CD14-positive monocyte (primary cell): ENCODE measurements at regions not wholly inside any gene's neighbourhood (a gene's known extent, or its start where the extent isn't known, plus 50 kb on each side); places are given as distances from the start of the nearest gene placed in this dataset.
"Not testable (repeated sequence)": the region's sequence is repeated elsewhere in the genome, so short reads cannot be mapped to it uniquely, and the experiment has no call there.

ENCODE experiments used
- DNase-seq, 3 donors: peaks; one replicate each; pipeline ENCODE4 v3.0.0-alpha.2; 2011 to 2022
- H2AFZ ChIP-seq: 2 replicates; pipeline ENCODE4 v1.6.0; 2012; ENCODE audit warnings: mild to moderate bottlenecking, low read depth, low read length, inconsistent platforms; ENCODE audit not compliant: insufficient read depth, poor library complexity, severe bottlenecking
- H3K27ac ChIP-seq, 2 donors: 1 replicate in 1 of 2; 2 replicates in 1 of 2; pipeline ENCODE4 v1.5.1; 2012 to 2013; ENCODE audit warnings: low read length in 2 of 2, control low read depth in 1 of 2, inconsistent platforms in 1 of 2, low read depth in 1 of 2, mild to moderate bottlenecking in 1 of 2
- H3K27me3 ChIP-seq, 2 donors: one replicate each; pipeline versions ENCODE4 v1.6.0 to v1.6.1; 2011 to 2013; ENCODE audit warnings: low read length in 2 of 2; ENCODE audit not compliant: control insufficient read depth in 2 of 2, insufficient read depth in 2 of 2
- H3K36me3 ChIP-seq, 2 donors: replicated peaks in 1 of 2; 1 replicate in 1 of 2; 2 replicates in 1 of 2; pipeline versions ENCODE4 v1.5.1 to v1.6.1; 2012 to 2013; ENCODE audit warnings: low read length in 2 of 2, control low read depth in 1 of 2, inconsistent platforms in 1 of 2, mild to moderate bottlenecking in 1 of 2; ENCODE audit not compliant: insufficient read depth in 2 of 2, control insufficient read depth in 1 of 2
- H3K4me1 ChIP-seq, 2 donors: 1 replicate in 1 of 2; 2 replicates in 1 of 2; pipeline versions ENCODE4 v1.5.1 to v1.6.1; 2012 to 2013; ENCODE audit warnings: low read length in 2 of 2, control low read depth in 1 of 2, inconsistent platforms in 1 of 2, mild to moderate bottlenecking in 1 of 2, moderate library complexity in 1 of 2; ENCODE audit not compliant: insufficient read depth in 2 of 2, control insufficient read depth in 1 of 2
- H3K4me2 ChIP-seq: replicated peaks from 2 replicates; pipeline ENCODE3; 2012; ENCODE audit warnings: low read length, moderate library complexity, mild to moderate bottlenecking; ENCODE audit not compliant: poor library complexity, severe bottlenecking; ENCODE audit errors: extremely low read depth
- H3K4me3 ChIP-seq, 3 experiments: fragments of 200-600 bp in 1 of 3; sonication (generic) in 1 of 3; replicated peaks in 1 of 3; 1 replicate in 2 of 3; 2 replicates in 1 of 3; pipeline ENCODE4 v1.5.1; 2011 to 2013; ENCODE audit warnings: low read length in 3 of 3, mild to moderate bottlenecking in 3 of 3, control low read depth in 2 of 3, low read depth in 2 of 3, inconsistent platforms in 1 of 3, moderate library complexity in 1 of 3
- H3K79me2 ChIP-seq: 2 replicates; pipeline ENCODE4 v1.6.0; 2012; ENCODE audit warnings: mild to moderate bottlenecking, control low read depth, inconsistent platforms, low read length, moderate library complexity; ENCODE audit not compliant: insufficient read depth
- H3K9ac ChIP-seq: 2 replicates; pipeline ENCODE4 v1.6.0; 2017; ENCODE audit warnings: low read length, mild to moderate bottlenecking; ENCODE audit not compliant: insufficient read depth, poor library complexity, severe bottlenecking
- H3K9me3 ChIP-seq, 2 donors: replicated peaks in 1 of 2; 1 replicate in 1 of 2; 2 replicates in 1 of 2; pipeline versions ENCODE4 v1.5.1 to v1.6.1; 2012 to 2013; ENCODE audit warnings: low read length in 2 of 2, control low read depth in 1 of 2; ENCODE audit not compliant: control insufficient read depth in 1 of 2, insufficient read depth in 1 of 2
- H4K20me1 ChIP-seq: 2 replicates; pipeline ENCODE4 v1.6.0; 2012; ENCODE audit warnings: mild to moderate bottlenecking, low read length, control low read depth, moderate library complexity; ENCODE audit not compliant: insufficient read depth
- H3K27ac Mint-ChIP-seq, 7 donors: one replicate each; pipeline ENCODE4 v1.8.0; 2020; ENCODE audit warnings: mild to moderate bottlenecking in 7 of 7, mixed read lengths in 7 of 7, moderate library complexity in 6 of 7, inconsistent platforms in 2 of 7
- H3K27me3 Mint-ChIP-seq, 3 donors: one replicate each; pipeline ENCODE4 v1.8.0; 2021 to 2022; ENCODE audit warnings: low read depth in 3 of 3, mild to moderate bottlenecking in 3 of 3, mixed read lengths in 3 of 3, moderate library complexity in 3 of 3, inconsistent platforms in 1 of 3
- H3K36me3 Mint-ChIP-seq, 2 donors: one replicate each; pipeline ENCODE4 v1.8.0; 2020; ENCODE audit warnings: mixed read lengths in 2 of 2, inconsistent platforms in 1 of 2, mild to moderate bottlenecking in 1 of 2
- H3K4me1 Mint-ChIP-seq: one replicate; pipeline ENCODE4 v1.8.0; 2020; ENCODE audit warnings: mild to moderate bottlenecking, mixed read lengths
- H3K4me3 Mint-ChIP-seq, 2 donors: one replicate each; pipeline ENCODE4 v1.8.0; 2020; ENCODE audit warnings: mild to moderate bottlenecking in 2 of 2, mixed read lengths in 2 of 2, moderate library complexity in 1 of 2
- H3K9me3 Mint-ChIP-seq, 7 donors: one replicate each; pipeline ENCODE4 v1.8.0; 2020 to 2022; ENCODE audit warnings: mixed read lengths in 7 of 7, mild to moderate bottlenecking in 6 of 7, moderate library complexity in 6 of 7, inconsistent platforms in 2 of 7
- WGBS: methylation state at CpG from one replicate; pipeline ENCODE4 v1.1.5; 2013; ENCODE audit warnings: missing lambda C conversion rate; ENCODE audit not compliant: insufficient coverage; 5-methylcytosine and 5-hydroxymethylcytosine counted together
- intact Hi-C, 2 donors: fragments of 100-400 bp; cut with micrococcal nuclease; formaldehyde crosslinking; loops; one replicate each; pipeline versions ENCODE4 v1.15.0 to v1.15.1; 2023

DNA sequence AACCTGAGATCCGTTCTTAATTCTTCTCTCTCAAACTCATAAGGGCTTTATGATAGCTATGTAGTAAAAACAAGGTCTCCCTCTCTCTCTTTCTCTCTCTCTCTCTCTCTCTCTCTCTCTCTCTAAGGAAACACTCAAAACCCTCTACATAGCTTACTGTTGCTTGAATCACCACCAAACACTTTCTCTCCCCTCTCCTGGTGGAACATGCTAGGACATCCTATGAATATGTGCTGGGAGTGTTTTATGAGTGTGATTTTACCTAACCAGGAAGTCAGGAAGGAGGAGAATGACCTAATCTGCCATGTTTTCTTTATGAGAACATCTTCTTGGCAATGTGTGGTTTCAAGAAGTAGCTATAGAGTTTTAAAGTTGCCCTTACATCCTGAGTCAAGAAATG, 844.6 kb downstream of the TTLL7 start:
- H3K79me2 ChIP-seq, DNase-seq, intact Hi-C loops, H3K4me2 ChIP-seq, H3K4me1 Mint-ChIP-seq, H3K4me3 ChIP-seq, H3K27me3 ChIP-seq, H3K27ac ChIP-seq, H3K9ac ChIP-seq, H3K36me3 ChIP-seq, H3K27ac Mint-ChIP-seq, H3K4me3 Mint-ChIP-seq, H3K4me1 ChIP-seq, H3K27me3 Mint-ChIP-seq, H4K20me1 ChIP-seq, H3K9me3 ChIP-seq, H2AFZ ChIP-seq, H3K9me3 Mint-ChIP-seq, H3K36me3 Mint-ChIP-seq: not testable (repeated sequence)
- no CpG with 5 or more reads among the region's 1 CpG for WGBS

DNA sequence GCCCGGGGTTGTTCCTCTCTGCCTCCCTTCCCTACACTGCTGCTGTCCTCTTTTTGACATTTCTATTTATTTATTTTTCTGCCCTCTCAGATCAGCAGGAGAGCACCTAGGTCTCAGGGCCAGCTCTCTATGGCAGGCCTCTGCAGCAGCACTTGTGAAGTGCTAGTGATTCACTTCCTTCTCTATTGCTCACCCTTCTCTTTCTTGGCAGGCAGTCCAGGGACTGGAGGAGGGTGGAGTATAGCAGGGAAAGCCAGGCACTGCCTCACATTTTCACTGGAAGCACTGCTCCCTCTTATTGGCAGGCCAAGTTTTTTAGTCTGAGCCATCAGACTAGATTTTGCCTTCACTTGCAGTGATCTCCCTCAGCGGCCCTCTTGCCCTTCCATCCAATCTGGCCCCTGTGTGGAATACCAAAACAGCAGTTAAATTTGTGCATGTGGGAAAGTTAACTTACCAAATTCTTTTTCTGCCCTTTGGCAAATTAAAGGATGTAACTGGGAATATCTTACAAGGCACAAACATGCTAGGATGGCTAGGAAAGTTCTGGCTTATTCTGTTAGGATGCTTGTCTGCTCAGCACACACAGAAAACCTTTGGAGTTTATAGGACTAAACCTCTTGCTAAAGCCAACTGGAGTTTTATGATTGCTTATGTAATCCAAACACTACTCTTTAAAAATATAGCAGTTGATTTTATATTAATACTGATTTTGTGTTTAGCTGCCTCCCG, 847.6 kb downstream of the TTLL7 start:
- no CpG with 5 or more reads among the region's 3 CpGs for WGBS
- H3K9me3 Mint-ChIP-seq, H4K20me1 ChIP-seq, H3K4me3 Mint-ChIP-seq, H3K4me2 ChIP-seq, H3K9ac ChIP-seq, H3K27me3 ChIP-seq, H3K27me3 Mint-ChIP-seq, DNase-seq, H3K4me1 Mint-ChIP-seq, H3K36me3 Mint-ChIP-seq, H3K4me1 ChIP-seq, H3K27ac ChIP-seq, intact Hi-C loops, H3K9me3 ChIP-seq, H3K36me3 ChIP-seq, H3K4me3 ChIP-seq, H3K27ac Mint-ChIP-seq, H3K79me2 ChIP-seq, H2AFZ ChIP-seq: not testable (repeated sequence)

DNA sequence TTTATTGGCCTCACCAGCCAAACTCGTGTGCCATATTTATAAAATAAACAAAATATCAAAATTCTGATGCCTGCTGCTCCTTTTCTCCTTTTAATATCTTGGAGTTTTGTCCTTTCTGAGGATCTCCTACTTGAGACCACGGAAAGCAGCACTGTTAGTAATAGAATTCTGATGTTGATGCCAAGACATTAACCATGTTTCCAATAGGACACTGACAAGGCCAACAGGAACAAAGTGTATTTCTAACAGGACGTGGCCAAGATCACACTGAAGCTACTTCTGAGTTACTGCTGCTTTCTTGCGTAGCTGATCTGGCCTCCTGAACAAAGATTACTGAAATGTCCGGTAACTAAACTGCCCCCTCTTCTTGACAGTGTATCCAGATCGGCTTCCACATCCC, 848.5 kb downstream of the TTLL7 start:
- not testable (repeated sequence) for H3K4me2 ChIP-seq

DNA sequence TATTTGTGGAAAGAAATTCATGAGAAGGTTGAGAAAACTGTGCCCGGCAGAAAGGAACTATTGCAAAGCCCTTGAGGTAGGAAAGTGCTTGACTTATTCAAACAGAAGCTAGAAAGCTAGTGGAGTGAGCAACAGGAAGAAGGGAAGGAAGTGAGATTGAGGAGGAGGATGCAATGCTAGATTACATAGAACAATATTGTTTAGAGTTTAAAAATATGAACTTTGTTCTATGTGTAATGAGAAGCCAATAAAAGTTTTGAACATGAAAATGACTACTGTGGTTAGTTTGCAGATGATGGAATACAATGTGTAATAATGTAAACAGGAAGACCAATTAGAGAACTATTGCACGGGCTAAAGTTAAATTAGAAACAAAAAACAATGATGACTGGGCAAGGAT, 853.1 kb downstream of the TTLL7 start:
- H3K27me3 ChIP-seq, H3K4me3 ChIP-seq, DNase-seq, H4K20me1 ChIP-seq, H3K9ac ChIP-seq, H3K36me3 ChIP-seq, H3K36me3 Mint-ChIP-seq, H2AFZ ChIP-seq, H3K4me1 Mint-ChIP-seq, H3K27ac ChIP-seq, H3K79me2 ChIP-seq, H3K9me3 ChIP-seq, H3K27me3 Mint-ChIP-seq, H3K4me3 Mint-ChIP-seq, H3K4me1 ChIP-seq, H3K27ac Mint-ChIP-seq, intact Hi-C loops, H3K4me2 ChIP-seq: not testable (repeated sequence)
- H3K9me3 Mint-ChIP-seq, result peaks cover 3 to 13% (median 7%) of the 10 kb centered on the region in 7 donors
- no CpG with 5 or more reads among the region's 2 CpGs for WGBS

More for the DNA sequence above, 848.5 kb downstream of the TTLL7 start:
- H2AFZ ChIP-seq, H3K9me3 ChIP-seq, intact Hi-C loops, H3K27me3 ChIP-seq, H4K20me1 ChIP-seq, H3K4me1 Mint-ChIP-seq, H3K4me1 ChIP-seq, H3K27ac ChIP-seq, H3K27ac Mint-ChIP-seq, DNase-seq, H3K36me3 Mint-ChIP-seq, H3K79me2 ChIP-seq, H3K4me3 ChIP-seq, H3K36me3 ChIP-seq, H3K4me3 Mint-ChIP-seq, H3K9me3 Mint-ChIP-seq, H3K27me3 Mint-ChIP-seq, H3K9ac ChIP-seq: not testable (repeated sequence)
- WGBS, result 83% methylated on average over 3 of the region's 6 CpGs
